ENCODE measurements at regions not wholly inside any gene's neighbourhood (a gene's known extent, or its start where the extent isn't known, plus 50 kb on each side); places are given as distances from the start of the nearest gene placed in this dataset.
A peak's percentile ranks its signal among the peaks of the same experiment; 100 is the strongest.
"Not testable (repeated sequence)": the region's sequence is repeated elsewhere in the genome, so short reads cannot be mapped to it uniquely, and the experiment has no call there.

GRCh38 chr1:146510248-146510983 is 281.6 kb upstream of the NOTCH2NLA start:
- DNase-seq (ENCODE audit: low spot score) = not testable (repeated sequence)

GRCh38 chr1:146504121-146504520 is 275.3 kb upstream of the NOTCH2NLA start:
- DNase-seq (ENCODE audit: low spot score) = not testable (repeated sequence)

- DNase-seq (ENCODE audit: low spot score) = not testable (repeated sequence)
These were observed 258.7 kb upstream of the NOTCH2NLA start for GRCh38 chr1:146487555-146487954.

- DNase-seq (ENCODE audit: low spot score) = not testable (repeated sequence)
These were observed 258.3 kb upstream of the NOTCH2NLA start for GRCh38 chr1:146487155-146487554.

- peak; percentile 49 for DNase-seq (ENCODE audit: low spot score)
These were observed 257.6 kb upstream of the NOTCH2NLA start for GRCh38 chr1:146486300-146487014.

GRCh38 chr1:146484195-146484594 is 255.4 kb upstream of the NOTCH2NLA start:
- not testable (repeated sequence) for DNase-seq (ENCODE audit: low spot score)

- not testable (repeated sequence) for DNase-seq (ENCODE audit: low spot score)
These were observed 250.4 kb upstream of the NOTCH2NLA start for GRCh38 chr1:146479188-146479587.

GRCh38 chr1:146478125-146478720 is 249.4 kb upstream of the NOTCH2NLA start:
- DNase-seq (ENCODE audit: low spot score) = peak; percentile 24

- not testable (repeated sequence) for DNase-seq (ENCODE audit: low spot score)
These were observed 246.3 kb upstream of the NOTCH2NLA start for GRCh38 chr1:146475086-146475485.

- not testable (repeated sequence) for DNase-seq (ENCODE audit: low spot score)
These were observed 245.4 kb upstream of the NOTCH2NLA start for GRCh38 chr1:146474216-146474615.

GRCh38 chr1:146472192-146472861 is 243.5 kb upstream of the NOTCH2NLA start:
- not testable (repeated sequence) for DNase-seq (ENCODE audit: low spot score)

GRCh38 chr1:146459939-146460338 is 231.1 kb upstream of the NOTCH2NLA start:
- not testable (repeated sequence) for DNase-seq (ENCODE audit: low spot score)

- not testable (repeated sequence) for DNase-seq (ENCODE audit: low spot score)
These were observed 230.5 kb upstream of the NOTCH2NLA start for GRCh38 chr1:146459308-146459707.

GRCh38 chr1:146448877-146449246 is 220.0 kb upstream of the NOTCH2NLA start:
- DNase-seq (ENCODE audit: low spot score) = not testable (repeated sequence)

GRCh38 chr1:146448212-146448876 is 219.5 kb upstream of the NOTCH2NLA start:
- DNase-seq (ENCODE audit: low spot score) = not testable (repeated sequence)

GRCh38 chr1:146443871-146444222 is 215.0 kb upstream of the NOTCH2NLA start:
- DNase-seq (ENCODE audit: low spot score) = peak; percentile 9

GRCh38 chr1:146443088-146443870 is 214.5 kb upstream of the NOTCH2NLA start:
- DNase-seq (ENCODE audit: low spot score) = not testable (repeated sequence)

- DNase-seq (ENCODE audit: low spot score) = not testable (repeated sequence)
These were observed 209.7 kb upstream of the NOTCH2NLA start for GRCh38 chr1:146438543-146438942.

GRCh38 chr1:146416642-146417041 is 187.8 kb upstream of the NOTCH2NLA start:
- DNase-seq (ENCODE audit: low spot score) = not testable (repeated sequence)

GRCh38 chr1:146415017-146415416 is 186.2 kb upstream of the NOTCH2NLA start:
- not testable (repeated sequence) for DNase-seq (ENCODE audit: low spot score)

GRCh38 chr1:146413911-146414310 is 185.1 kb upstream of the NOTCH2NLA start:
- DNase-seq (ENCODE audit: low spot score) = not testable (repeated sequence)

Measured in globus pallidus (tissue), 1 donor.